ENCODE measurements at regions not wholly inside any gene's neighbourhood (a gene's known extent, or its start where the extent isn't known, plus 50 kb on each side); places are given as distances from the start of the nearest gene placed in this dataset.

- Histone ChIP-seq H3K36me3 (ENCODE audit: insufficient read depth, low read length) (no peaks in the 10 kb centered on the region), H3K9ac (ENCODE audit: low read depth, low read length) (no peak overlapping the region), H3K27ac (ENCODE audit: low read depth, low read length) (no peak overlapping the region), H3K4me3 (ENCODE audit: low read length) (no peak overlapping the region), H3K9me3 (ENCODE audit: insufficient read depth, low read depth, low read length) (no peaks in the 10 kb centered on the region; the same call in 1 of the 2 replicates), H3K27me3 (ENCODE audit: insufficient read depth, low read length) (no peaks in the 10 kb centered on the region), H3K4me1 (ENCODE audit: insufficient read depth, low read length) (peaks cover 7% of the 10 kb centered on the region; the same call in 1 of the 2 replicates)
- WGBS, result 90% methylated on average over 1 of the region's 1 CpG
Measured at GRCh38 chr5:175257847-175258194, 186.2 kb downstream of the DRD1 start.

DNA sequence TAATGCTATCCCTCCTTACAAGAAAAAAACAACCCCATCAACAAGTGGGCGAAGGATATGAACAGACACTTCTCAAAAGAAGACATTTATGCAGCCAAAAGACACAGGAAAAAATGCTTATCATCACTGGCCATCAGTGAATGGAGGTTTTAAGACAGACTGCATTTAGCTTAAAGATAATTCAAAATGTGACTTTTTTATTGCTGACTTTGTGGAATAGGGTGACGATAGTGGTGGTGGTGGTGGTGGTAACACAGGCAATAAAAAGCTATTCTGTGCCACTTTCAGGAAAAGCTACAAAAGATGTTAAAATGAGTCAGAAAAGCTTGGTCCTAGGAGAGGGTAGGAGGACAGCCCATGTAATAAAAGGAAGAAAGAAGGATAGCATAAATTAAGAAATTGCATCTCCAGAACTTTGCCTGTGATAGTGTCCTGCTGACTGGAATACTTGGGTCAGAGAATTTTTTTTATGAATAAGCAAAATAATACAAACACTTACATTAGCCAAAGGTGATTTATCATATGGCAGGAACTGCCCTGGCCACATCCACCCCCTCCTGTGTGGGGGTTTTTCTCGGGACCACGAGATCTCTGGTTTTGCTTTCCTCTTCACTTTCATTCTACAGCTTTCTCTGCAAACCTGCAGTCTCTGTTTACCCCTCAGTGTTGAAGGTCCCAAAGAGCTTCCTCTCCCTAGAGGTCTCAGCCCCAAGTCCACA is 186.7 kb downstream of the DRD1 start:
- Histone ChIP-seq H3K4me3 (ENCODE audit: low read length) (no peak overlapping the region), H3K9ac (ENCODE audit: low read depth, low read length) (no peak overlapping the region), H3K36me3 (ENCODE audit: insufficient read depth, low read length) (no peaks in the 10 kb centered on the region), H3K27ac (ENCODE audit: low read depth, low read length) (no peak overlapping the region), H3K9me3 (ENCODE audit: insufficient read depth, low read depth, low read length) (no peaks in the 10 kb centered on the region), H3K27me3 (ENCODE audit: insufficient read depth, low read length) (no peaks in the 10 kb centered on the region), H3K4me1 (ENCODE audit: insufficient read depth, low read length) (peaks cover 7% of the 10 kb centered on the region; the same call in 1 of the 2 replicates)
- WGBS, result 92% methylated on average over 4 of the region's 4 CpGs

DNA sequence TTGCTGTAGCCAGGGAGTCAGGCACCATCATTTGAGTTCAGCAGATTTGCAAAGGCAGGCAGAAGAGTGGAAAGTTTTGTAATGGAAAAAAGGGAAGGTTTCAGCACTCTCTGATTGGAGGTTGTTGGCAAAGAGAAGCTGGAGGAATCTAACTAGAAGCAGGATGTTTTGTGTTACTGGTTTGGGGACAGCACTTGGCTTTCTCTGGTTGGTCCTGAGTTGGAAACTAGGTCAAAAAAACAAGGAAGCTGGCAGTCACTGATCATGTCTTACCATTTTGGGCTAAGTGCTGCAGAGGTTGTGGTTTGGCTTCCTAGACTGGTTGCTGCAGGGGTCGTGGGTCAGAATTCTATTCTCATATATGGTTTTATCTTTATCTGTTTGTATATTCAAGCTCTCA is 189.8 kb downstream of the DRD1 start:
- H3K4me1 ChIP-seq (ENCODE audit: insufficient read depth, low read length), result peaks cover 7% of the 10 kb centered on the region; the same call in 1 of the 2 replicates
- H3K27me3 ChIP-seq (ENCODE audit: insufficient read depth, low read length), result no peaks in the 10 kb centered on the region
- H3K4me3 ChIP-seq (ENCODE audit: low read length), result no peak overlapping the region
- no peak overlapping the region for H3K27ac ChIP-seq (ENCODE audit: low read depth, low read length)
- no peaks in the 10 kb centered on the region for H3K36me3 ChIP-seq (ENCODE audit: insufficient read depth, low read length)
- no peak overlapping the region for H3K9ac ChIP-seq (ENCODE audit: low read depth, low read length)
- no peaks in the 10 kb centered on the region for H3K9me3 ChIP-seq (ENCODE audit: insufficient read depth, low read depth, low read length)
- no CpG with 5 or more reads among the region's 1 CpG for WGBS

DNA sequence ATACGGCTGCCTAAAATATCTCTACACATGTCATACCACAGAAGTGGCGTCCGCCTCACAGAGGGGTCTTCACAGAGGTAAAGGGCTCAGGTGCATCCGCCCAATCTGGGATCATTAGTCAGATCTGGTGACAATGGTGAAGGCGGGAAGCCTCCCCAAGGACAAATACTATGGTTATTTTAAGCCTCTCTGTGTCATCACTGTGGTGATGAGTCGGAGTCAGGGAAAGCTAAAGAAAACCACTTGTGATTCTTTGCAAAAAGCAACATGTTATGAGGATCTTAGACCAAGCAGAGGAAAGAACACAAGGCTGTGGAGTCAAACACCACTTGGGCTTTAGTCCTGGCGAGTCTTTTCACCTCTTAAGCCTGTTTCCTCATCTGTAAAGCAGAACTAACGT is 190.4 kb downstream of the DRD1 start:
- no peaks in the 10 kb centered on the region for H3K36me3 ChIP-seq (ENCODE audit: insufficient read depth, low read length)
- 86% methylated on average over 8 of the region's 8 CpGs for WGBS
- no peak overlapping the region for H3K4me3 ChIP-seq (ENCODE audit: low read length)
- H3K9me3 ChIP-seq (ENCODE audit: insufficient read depth, low read depth, low read length), result no peaks in the 10 kb centered on the region
- no peak overlapping the region for H3K27ac ChIP-seq (ENCODE audit: low read depth, low read length)
- H3K4me1 ChIP-seq (ENCODE audit: insufficient read depth, low read length), result peaks cover 7% of the 10 kb centered on the region; the same call in 1 of the 2 replicates
- H3K27me3 ChIP-seq (ENCODE audit: insufficient read depth, low read length), result no peaks in the 10 kb centered on the region
- H3K9ac ChIP-seq (ENCODE audit: low read depth, low read length), result no peak overlapping the region

DNA sequence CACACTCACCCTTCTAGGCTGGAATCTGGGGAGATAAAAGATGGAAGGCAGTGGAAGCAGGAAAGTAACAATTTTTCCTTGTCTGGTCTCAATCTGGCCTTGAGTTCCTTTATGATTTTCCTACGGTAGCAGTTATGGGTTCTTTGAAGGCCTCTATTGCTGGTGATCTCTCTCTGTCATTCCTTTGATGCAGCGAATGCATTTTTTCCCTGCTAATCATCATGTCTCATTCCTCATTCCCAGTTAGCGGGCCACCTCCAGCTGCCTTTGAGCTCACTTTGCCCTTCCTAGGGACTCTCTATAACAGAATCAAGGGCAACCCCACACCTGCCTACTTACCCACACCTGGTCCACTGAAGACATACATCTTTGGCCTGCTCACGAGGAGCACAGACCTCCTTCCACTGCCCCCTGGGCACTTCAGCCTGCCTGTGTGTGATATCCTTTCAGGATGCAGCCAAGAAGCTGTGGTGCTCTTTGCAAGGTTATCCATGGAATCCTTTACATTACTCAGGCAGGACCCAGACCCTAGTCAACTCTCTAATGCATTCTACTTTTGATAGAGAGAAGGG is 191.7 kb downstream of the DRD1 start:
- H3K4me3 ChIP-seq (ENCODE audit: low read length), result no peak overlapping the region
- no peaks in the 10 kb centered on the region for H3K27me3 ChIP-seq (ENCODE audit: insufficient read depth, low read length)
- H3K4me1 ChIP-seq (ENCODE audit: insufficient read depth, low read length), result peaks cover 7% of the 10 kb centered on the region; the same call in 1 of the 2 replicates
- H3K9me3 ChIP-seq (ENCODE audit: insufficient read depth, low read depth, low read length), result no peaks in the 10 kb centered on the region
- no peak overlapping the region for H3K9ac ChIP-seq (ENCODE audit: low read depth, low read length)
- WGBS, result 93% methylated on average over 4 of the region's 4 CpGs
- no peaks in the 10 kb centered on the region for H3K36me3 ChIP-seq (ENCODE audit: insufficient read depth, low read length)
- H3K27ac ChIP-seq (ENCODE audit: low read depth, low read length), result no peak overlapping the region

DNA sequence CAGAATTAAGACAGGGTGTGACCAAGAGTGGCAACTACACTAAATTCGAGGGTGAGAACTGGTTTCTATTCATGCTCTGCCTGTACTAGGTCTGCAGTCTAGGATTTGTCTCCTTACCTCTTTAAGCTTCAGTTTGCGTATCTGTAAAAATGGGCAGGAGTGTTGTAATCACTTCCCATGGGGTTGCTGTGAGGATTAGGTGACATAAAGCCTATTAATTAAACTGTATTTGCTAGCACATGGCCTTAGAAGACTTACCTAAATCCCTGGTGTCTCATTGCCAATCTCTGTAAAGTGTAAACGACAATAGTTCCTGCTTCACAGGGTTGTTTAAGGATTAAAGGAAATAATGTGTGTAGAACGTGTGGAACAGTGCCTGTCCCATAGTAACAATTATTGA is 193.6 kb downstream of the DRD1 start:
- no peak overlapping the region for H3K4me3 ChIP-seq (ENCODE audit: low read length)
- no peaks in the 10 kb centered on the region for H3K27me3 ChIP-seq (ENCODE audit: insufficient read depth, low read length)
- H3K27ac ChIP-seq (ENCODE audit: low read depth, low read length), result no peak overlapping the region
- peaks cover 7% of the 10 kb centered on the region; the same call in 1 of the 2 replicates for H3K4me1 ChIP-seq (ENCODE audit: insufficient read depth, low read length)
- no peaks in the 10 kb centered on the region for H3K9me3 ChIP-seq (ENCODE audit: insufficient read depth, low read depth, low read length)
- H3K9ac ChIP-seq (ENCODE audit: low read depth, low read length), result no peak overlapping the region
- 95% methylated on average over 4 of the region's 4 CpGs for WGBS
- H3K36me3 ChIP-seq (ENCODE audit: insufficient read depth, low read length), result no peaks in the 10 kb centered on the region

GRCh38 chr5:175248416-175248905 is 195.5 kb downstream of the DRD1 start:
- no peaks in the 10 kb centered on the region for H3K4me1 ChIP-seq (ENCODE audit: insufficient read depth, low read length)
- H3K36me3 ChIP-seq (ENCODE audit: insufficient read depth, low read length), result no peaks in the 10 kb centered on the region
- H3K27me3 ChIP-seq (ENCODE audit: insufficient read depth, low read length), result no peaks in the 10 kb centered on the region
- no peaks in the 10 kb centered on the region for H3K9me3 ChIP-seq (ENCODE audit: insufficient read depth, low read depth, low read length)
- H3K4me3 ChIP-seq (ENCODE audit: low read length), result no peak overlapping the region
- 90% methylated on average over 6 of the region's 6 CpGs for WGBS
- no peak overlapping the region for H3K27ac ChIP-seq (ENCODE audit: low read depth, low read length)
- no peak overlapping the region for H3K9ac ChIP-seq (ENCODE audit: low read depth, low read length)

GRCh38 chr5:175246889-175247520 is 197.0 kb downstream of the DRD1 start:
- Histone ChIP-seq H3K4me1 (ENCODE audit: insufficient read depth, low read length) (no peaks in the 10 kb centered on the region), H3K27ac (ENCODE audit: low read depth, low read length) (no peak overlapping the region), H3K4me3 (ENCODE audit: low read length) (no peak overlapping the region), H3K9me3 (ENCODE audit: insufficient read depth, low read depth, low read length) (no peaks in the 10 kb centered on the region), H3K36me3 (ENCODE audit: insufficient read depth, low read length) (no peaks in the 10 kb centered on the region), H3K27me3 (ENCODE audit: insufficient read depth, low read length) (no peaks in the 10 kb centered on the region), H3K9ac (ENCODE audit: low read depth, low read length) (no peak overlapping the region)
- 90% methylated on average over 4 of the region's 4 CpGs for WGBS

GRCh38 chr5:175246242-175246888 is 197.6 kb downstream of the DRD1 start:
- H3K4me1 ChIP-seq (ENCODE audit: insufficient read depth, low read length), result no peaks in the 10 kb centered on the region
- H3K27me3 ChIP-seq (ENCODE audit: insufficient read depth, low read length), result no peaks in the 10 kb centered on the region
- 71% methylated on average over 8 of the region's 8 CpGs for WGBS
- no peak overlapping the region for H3K4me3 ChIP-seq (ENCODE audit: low read length)
- H3K27ac ChIP-seq (ENCODE audit: low read depth, low read length), result no peak overlapping the region
- no peaks in the 10 kb centered on the region for H3K36me3 ChIP-seq (ENCODE audit: insufficient read depth, low read length)
- no peaks in the 10 kb centered on the region for H3K9me3 ChIP-seq (ENCODE audit: insufficient read depth, low read depth, low read length)
- no peak overlapping the region for H3K9ac ChIP-seq (ENCODE audit: low read depth, low read length)

DNA sequence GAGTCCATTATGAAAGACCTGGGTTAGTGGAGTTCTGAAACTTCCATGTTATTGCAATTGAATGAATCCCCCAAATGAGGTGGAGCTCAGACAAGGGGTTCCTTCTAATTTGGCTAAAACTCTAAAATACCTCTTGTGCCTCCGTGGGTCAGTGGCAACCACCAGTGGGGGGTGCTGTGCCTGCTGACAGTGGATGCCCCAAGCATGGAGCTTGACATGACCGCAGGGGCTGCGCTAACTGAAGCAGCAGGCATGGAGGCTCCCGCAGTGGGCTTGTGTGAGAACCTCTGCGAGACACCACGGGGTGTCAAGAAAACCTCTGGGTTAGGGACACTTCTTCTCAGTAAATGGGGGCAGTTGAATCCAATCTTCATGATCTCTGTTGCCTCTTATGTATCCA is 200.5 kb downstream of the DRD1 start:
- 76% methylated on average over 6 of the region's 6 CpGs for WGBS
- H3K4me3 ChIP-seq (ENCODE audit: low read length), result no peak overlapping the region
- H3K9me3 ChIP-seq (ENCODE audit: insufficient read depth, low read depth, low read length), result no peaks in the 10 kb centered on the region
- H3K36me3 ChIP-seq (ENCODE audit: insufficient read depth, low read length), result no peaks in the 10 kb centered on the region
- H3K4me1 ChIP-seq (ENCODE audit: insufficient read depth, low read length), result no peaks in the 10 kb centered on the region
- H3K9ac ChIP-seq (ENCODE audit: low read depth, low read length), result no peak overlapping the region
- H3K27ac ChIP-seq (ENCODE audit: low read depth, low read length), result no peak overlapping the region
- H3K27me3 ChIP-seq (ENCODE audit: insufficient read depth, low read length), result no peaks in the 10 kb centered on the region

DNA sequence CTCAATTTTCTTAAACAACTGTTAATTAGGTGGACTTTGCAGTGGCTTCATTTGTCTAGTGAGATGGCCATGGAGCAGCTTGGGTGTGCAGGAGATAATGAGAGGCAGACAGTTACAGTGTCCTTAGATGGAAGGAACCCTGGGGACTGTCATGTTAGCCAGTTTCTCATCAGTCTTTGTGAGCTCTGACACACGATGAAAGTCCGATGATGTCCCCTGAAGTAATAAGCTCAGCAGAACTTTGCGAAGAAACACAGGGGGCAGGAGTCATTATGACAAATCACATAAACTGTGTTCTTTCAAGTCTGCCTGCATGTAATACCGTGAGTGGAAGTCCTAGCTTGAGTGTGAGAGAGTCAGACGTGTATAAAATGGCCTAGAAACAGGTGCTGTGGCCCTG is 201.8 kb downstream of the DRD1 start:
- Histone ChIP-seq H3K27ac (ENCODE audit: low read depth, low read length) (no peak overlapping the region), H3K9ac (ENCODE audit: low read depth, low read length) (no peak overlapping the region), H3K36me3 (ENCODE audit: insufficient read depth, low read length) (no peaks in the 10 kb centered on the region), H3K9me3 (ENCODE audit: insufficient read depth, low read depth, low read length) (no peaks in the 10 kb centered on the region), H3K4me3 (ENCODE audit: low read length) (no peak overlapping the region), H3K4me1 (ENCODE audit: insufficient read depth, low read length) (no peaks in the 10 kb centered on the region), H3K27me3 (ENCODE audit: insufficient read depth, low read length) (0 out of 2 replicates have a peak, but pooled peaks cover 2% of the 10 kb centered on the region)
- 91% methylated on average over 5 of the region's 5 CpGs for WGBS

Measured in HUES64 (cell line).